ENCODE measurements at regions not wholly inside any gene's neighbourhood (a gene's known extent, or its start where the extent isn't known, plus 50 kb on each side); places are given as distances from the start of the nearest gene placed in this dataset.

GRCh38 chr14:71399057-71399487 is 491.8 kb downstream of the PCNX1 start:
- Histone ChIP-seq H2AFZ (ENCODE audit: low read length) (no peak overlapping the region), H2BK12ac (ENCODE audit: insufficient read length, low read depth, low read length) (no peak overlapping the region), H3K79me1 (ENCODE audit: insufficient read depth, low read depth, low read length, poor library complexity, severe bottlenecking) (peaks cover under 1% of the 10 kb centered on the region), H4K91ac (ENCODE audit: insufficient read length, low read depth, low read length) (no peak overlapping the region), H3K18ac (ENCODE audit: insufficient read length, low read depth, low read length) (no peak overlapping the region), H3K79me2 (ENCODE audit: insufficient read depth, low read length) (peaks cover 3% of the 10 kb centered on the region; the same call in 1 of the 2 replicates), H3K27me3 (ENCODE audit: insufficient read depth, low read length) (no peaks in the 10 kb centered on the region), H3K23ac (ENCODE audit: insufficient read length, low read depth, low read length) (no peak overlapping the region), H2BK20ac (ENCODE audit: low read depth, low read length, poor library complexity, severe bottlenecking) (no peak overlapping the region), H3K27ac (ENCODE audit: insufficient read length, low read depth, low read length) (no peak overlapping the region), H3K9me3 (ENCODE audit: control insufficient read depth, low read depth, low read length) (no peaks in the 10 kb centered on the region), H3K9ac (ENCODE audit: extremely low read depth, insufficient read length, low read length) (no peak overlapping the region), H2AK5ac (ENCODE audit: insufficient read length, low read length) (no peak overlapping the region), H3K56ac (ENCODE audit: insufficient read length, low read depth, low read length) (no peak overlapping the region), H3K4ac (ENCODE audit: low read depth, low read length) (no peak overlapping the region), H3T11ph (ENCODE audit: low read length) (no peak overlapping the region), H3K4me2 (ENCODE audit: insufficient read depth, insufficient read length, low read length) (no peak overlapping the region), H3K23me2 (ENCODE audit: insufficient read length, low read depth, low read length, poor library complexity, severe bottlenecking) (no peaks in the 10 kb centered on the region), H4K20me1 (ENCODE audit: control insufficient read depth, insufficient read depth, insufficient read length) (peaks cover 3% of the 10 kb centered on the region), H2BK5ac (ENCODE audit: insufficient read length, low read length) (no peak overlapping the region), H3K4me1 (ENCODE audit: insufficient read depth, low read length) (no peaks in the 10 kb centered on the region; the same call in 1 of the 2 replicates), H3K14ac (ENCODE audit: insufficient read depth, low read length) (no peak overlapping the region), H2BK120ac (ENCODE audit: low read depth, low read length, poor library complexity, severe bottlenecking) (no peak overlapping the region), H4K8ac (replicated peaks; ENCODE audit: insufficient read length, low read depth, low read length) (no peak overlapping the region), H4K5ac (ENCODE audit: insufficient read length, low read depth, low read length) (no peak overlapping the region), H2BK15ac (ENCODE audit: low read depth, low read length) (no peak overlapping the region)
- peaks cover 14 to 19% of the 10 kb centered on the region in 2 experiments for H3K4me1 Mint-ChIP-seq
- TF ChIP-seq CTCF (conservative IDR thresholded peaks at IDR 0.05): no peak
- DNase-seq: no peak
- WGBS (ENCODE audit: extremely low coverage, insufficient read length, low lambda C conversion rate): no CpG with 5 or more reads among the region's 3 CpGs
- no peaks in the 10 kb centered on the region for H3K9me3 Mint-ChIP-seq
- no peaks in the 10 kb centered on the region for H3K36me3 Mint-ChIP-seq (ENCODE audit: insufficient read depth in 1 of 3, low read depth in 3 of 3)
- H3K27ac Mint-ChIP-seq: 0 out of 7 replicates have a peak overlapping the region, but pooled peaks of 1 of the 3 experiments have one; percentile 65
- no peak overlapping the region for H3K4me3 Mint-ChIP-seq
- H3K27me3 Mint-ChIP-seq (ENCODE audit: low read depth): no peaks in the 10 kb centered on the region
